CD4-positive, alpha-beta T cell treated with Interleukin-15 for 1 hour (primary cell): ENCODE measurements at regions not wholly inside any gene's neighbourhood (a gene's known extent, or its start where the extent isn't known, plus 50 kb on each side); places are given as distances from the start of the nearest gene placed in this dataset.
A peak's percentile ranks its signal among the peaks of the same experiment; 100 is the strongest.
"Not testable (repeated sequence)": the region's sequence is repeated elsewhere in the genome, so short reads cannot be mapped to it uniquely, and the experiment has no call there.

Experiments used
- DNase-seq: peaks from one replicate; pipeline ENCODE4 v3.0.0-alpha.2; 2020

GRCh38 chr3:194189243-194189791, 53.4 kb downstream of the HES1 start:
- DNase-seq = no peak

GRCh38 chr3:194191850-194192249, 55.9 kb downstream of the HES1 start:
- DNase-seq = not testable (repeated sequence)

GRCh38 chr3:194194051-194194756, 58.3 kb downstream of the HES1 start:
- DNase-seq = peak; percentile 21

DNA sequence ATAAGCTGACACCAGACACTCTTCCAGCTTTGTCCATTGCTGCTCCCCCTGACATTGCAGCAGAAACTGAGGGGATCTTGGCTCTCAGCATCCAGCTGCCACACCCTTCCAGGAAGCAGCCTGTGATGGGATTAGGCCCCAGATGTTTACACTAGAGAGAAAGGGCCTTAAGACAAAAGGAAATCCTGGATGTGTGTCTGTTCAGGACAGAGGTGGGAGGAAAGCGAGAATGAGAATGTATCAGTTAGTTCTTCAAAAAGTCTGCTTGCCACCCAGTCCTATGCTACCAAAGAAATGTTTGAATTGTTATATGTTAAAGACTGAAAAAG, 58.8 kb downstream of the HES1 start:
- no peak for DNase-seq

- DNase-seq = no peak
Observed at GRCh38 chr3:194195611-194196010, 59.7 kb downstream of the HES1 start.

- no peak for DNase-seq
Observed at GRCh38 chr3:194196876-194197275, 60.9 kb downstream of the HES1 start.

DNA sequence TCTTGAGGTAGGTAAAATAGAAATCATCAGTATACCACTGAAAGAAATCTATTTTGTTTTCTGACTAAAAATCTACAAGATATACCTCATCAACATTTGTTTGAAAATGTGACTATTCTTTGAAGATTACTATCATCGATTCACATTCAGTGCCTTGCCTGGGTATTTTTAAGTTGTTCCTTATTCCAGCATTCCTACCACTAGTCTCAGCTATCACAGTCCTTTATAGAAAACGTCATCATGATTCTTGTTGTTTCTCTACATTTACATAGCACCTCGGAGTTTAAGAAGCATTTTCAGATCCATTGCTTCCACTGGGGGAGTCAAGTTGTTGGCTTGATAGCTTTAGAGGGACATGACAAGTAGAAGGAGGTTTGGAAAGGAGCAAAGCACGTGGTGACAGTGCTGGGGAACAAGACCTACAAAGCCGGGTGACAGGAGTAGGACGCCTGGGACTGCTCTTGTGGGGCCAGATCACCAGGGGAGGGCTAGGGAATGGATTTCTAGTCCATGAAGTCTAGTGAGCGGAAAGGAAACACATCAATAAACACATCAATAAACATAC, 61.5 kb downstream of the HES1 start:
- DNase-seq = no peak

DNA sequence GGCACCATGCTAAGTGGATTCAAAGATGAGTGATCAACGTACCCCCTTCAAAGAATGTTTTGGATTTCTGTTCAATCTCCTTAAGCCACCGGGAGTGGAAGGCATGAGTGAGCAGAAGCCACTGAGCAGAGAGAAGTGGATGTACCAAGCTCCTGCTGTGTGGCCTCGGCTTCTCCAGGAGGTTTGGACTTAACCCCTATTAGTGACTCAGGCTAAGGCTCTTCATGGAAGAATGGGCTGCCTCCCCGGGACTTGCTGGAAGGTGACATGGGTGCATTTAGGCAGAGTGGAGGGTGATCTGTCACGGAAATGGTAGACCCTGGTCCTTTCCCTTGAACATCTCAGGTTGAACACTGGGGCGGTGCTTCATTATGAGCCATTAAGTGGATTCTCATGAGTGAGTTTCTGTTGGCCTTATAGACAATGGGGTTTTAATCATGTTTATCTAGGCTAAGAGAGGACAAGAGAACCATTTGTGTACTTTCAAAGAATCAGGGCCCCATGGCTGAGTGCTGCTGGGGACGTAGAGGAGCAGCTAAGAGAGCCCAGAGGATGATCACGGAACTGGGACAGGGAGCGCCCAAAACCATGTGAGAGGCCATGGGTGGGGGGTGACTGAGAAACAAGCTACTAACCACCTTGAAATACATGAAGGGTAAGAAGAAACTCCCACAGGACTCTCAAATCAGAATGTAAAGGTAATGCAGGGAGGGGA, 62.2 kb downstream of the HES1 start:
- no peak for DNase-seq

GRCh38 chr3:194198938-194199337, 63.0 kb downstream of the HES1 start:
- no peak for DNase-seq

DNA sequence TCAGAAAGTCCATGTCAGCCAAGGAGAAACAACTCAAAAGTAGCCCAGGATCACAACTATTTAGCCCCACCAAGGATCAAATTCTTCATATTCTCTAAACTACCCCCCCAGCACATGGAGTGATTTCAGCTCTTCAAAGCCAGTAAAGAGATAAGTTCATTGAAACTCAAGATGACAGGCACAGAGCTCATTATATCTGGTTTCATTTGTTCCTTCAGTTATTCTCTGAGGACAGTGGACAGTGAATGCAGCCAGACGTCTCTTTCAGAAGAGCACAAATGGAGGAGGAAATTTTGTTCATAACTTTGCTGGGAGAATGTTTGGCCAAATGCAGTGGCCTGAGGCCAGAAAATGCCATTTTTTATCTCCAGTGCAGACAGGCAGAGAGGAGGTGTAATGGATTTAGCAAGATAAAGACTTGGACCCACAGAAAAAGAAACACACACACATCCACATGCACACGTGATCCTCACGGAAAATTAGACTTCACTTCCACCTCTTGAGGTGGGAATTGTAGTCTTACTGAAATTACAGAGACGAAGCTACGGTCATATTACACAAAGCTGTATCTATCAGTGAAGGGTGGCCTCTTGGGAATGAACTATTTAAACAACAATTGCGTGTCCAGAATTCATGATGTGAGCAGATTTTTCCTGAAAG, 64.6 kb downstream of the HES1 start:
- DNase-seq = no peak

GRCh38 chr3:194201953-194202666, 66.2 kb downstream of the HES1 start:
- DNase-seq = no peak

DNA sequence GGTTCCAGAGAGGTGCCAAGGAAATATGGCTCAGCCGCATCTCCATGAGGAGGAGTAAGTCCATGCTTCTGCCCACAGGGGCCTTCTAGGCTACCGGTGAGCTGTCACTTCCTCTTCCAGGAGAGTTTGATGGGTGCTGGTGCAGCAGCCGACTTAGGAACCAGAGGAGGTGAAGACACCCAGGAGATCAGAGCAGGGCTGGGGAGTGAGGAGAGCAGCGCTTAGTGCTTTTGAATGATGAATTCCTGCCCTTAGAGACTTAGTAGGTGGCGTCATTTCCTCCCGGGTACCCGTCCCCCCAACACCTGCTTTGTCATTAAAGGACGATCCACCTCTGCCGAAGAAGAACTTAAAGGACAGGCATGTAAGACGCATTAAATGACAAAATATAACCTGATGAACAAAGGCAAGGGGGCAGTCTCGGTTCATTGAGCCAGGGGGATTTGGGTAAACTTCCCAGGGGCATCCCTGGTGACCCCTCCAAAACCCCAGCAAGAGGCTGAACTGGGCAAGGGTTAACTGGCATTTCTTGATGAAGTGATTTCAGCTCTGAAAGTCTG, 67.6 kb downstream of the HES1 start:
- DNase-seq = peak; percentile 31

DNA sequence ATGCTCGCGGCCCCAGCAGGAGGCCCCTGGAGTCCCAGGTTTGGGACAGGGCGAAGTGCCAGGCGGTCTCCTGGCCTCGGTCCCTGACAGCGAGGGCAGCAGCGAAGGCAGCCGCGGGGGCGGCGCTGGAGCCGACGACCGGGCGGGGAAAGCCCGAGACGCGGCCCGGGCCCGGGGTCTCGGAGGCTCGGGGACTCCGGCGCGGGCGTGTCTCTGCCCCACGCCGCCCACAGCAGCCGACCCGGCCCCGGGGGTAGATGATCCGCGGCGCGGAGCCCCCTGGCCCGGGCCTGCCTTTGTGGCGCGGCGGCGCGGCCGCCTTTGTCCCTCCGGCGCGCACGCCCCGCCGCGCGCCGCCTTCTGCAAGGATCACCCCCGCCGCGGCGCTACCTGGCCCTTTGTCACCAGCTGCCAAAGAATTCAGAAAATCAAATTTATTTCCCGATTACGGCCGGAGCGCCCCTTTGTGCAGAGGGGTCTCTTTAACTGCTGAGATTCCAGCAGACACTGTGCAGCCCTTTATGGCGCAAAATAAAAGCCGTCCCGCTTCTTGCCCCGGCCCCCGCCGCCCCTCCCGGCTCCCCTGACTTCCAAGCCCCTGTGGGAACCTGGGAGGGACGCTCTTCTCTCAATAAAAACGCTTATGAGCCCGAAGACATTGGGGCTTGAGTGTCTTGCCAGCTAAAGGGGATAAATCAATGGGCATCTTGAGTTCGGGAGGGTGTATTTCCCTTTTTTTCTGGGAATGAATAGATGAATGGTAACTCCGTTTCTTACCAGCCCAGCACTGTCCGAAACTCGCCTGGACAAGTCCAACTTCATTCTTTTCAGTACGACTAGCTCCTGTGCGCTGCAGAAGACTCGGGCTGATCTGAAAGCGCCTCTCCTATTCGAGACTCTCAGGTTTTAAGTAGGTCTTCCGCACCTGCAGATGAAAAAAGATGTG, 68.4 kb downstream of the HES1 start:
- no peak for DNase-seq

DNA sequence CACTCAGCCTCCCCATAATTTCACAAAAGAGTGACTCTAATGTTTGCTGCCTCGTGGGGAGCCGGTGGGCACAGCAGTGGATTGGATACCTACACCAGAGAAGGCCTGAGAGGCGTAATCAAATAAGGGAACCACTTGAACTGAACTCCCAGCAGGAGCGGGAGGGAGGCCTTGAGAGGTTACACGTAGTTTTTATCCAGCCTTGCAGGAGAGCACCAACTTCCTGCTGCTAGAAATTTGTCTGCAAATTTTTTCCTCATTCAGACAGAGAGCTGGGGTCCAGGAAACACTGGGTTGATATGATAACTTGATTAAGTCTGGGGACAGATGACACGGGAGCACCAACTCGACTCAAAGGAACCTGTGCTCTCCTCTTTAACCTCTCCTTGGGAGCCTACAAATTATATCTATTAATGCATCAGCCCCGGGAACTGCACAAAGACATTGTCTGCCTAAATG, 69.8 kb downstream of the HES1 start:
- peak; percentile 18 for DNase-seq

DNA sequence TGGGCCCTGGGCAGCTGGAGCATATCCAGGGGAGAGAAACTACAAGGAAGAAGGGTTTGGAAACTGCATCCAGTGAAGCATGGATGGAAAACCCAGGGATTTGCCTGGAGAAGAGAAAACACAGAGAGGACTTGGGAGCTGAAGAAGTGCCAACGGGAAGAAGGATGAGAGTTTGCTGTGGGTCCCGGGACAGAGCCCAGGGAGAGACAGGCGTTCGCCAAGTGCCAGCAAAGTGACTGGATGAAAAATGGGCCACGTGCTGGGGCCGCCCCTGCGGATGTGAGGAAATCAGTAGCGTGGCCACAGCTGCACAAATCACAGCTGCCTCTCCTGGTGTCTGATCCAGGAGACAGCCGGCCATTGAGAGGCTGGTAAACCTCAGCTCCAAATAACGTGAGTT, 70.4 kb downstream of the HES1 start:
- no peak for DNase-seq

GRCh38 chr3:194208709-194209108, 72.8 kb downstream of the HES1 start:
- no peak for DNase-seq

DNA sequence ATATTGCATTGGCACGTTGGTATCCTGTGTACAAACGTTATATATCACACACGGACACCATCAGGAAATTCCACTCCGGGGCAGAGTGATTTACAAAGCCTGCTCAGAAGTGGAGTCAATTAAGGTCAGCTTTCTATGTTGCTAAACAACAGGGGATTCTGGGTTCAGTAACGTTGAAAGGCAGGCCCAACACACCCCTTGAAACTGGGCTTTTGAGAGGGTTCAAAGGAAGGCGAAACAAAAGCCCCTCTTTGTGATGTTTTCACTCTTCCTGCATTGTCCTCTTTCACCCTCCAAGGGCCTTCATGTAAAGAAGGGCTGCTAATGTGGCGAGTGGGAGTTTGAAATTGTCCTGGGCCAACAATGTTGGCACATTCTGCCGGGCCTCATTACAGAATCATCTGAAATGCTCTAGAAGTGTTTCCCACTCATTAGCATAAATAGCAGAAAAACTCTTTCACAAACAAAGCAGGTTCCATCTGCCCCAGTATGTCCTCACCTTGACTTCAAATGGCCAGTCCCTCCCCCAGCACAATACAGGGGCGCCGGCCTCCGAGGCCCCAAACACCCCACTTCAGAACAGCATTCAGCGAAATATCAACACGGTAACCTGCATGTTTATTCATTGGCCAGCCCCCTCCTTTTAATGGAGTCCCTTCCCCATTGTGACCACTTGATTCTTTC, 76.4 kb downstream of the HES1 start:
- DNase-seq = no peak

GRCh38 chr3:194212845-194213331, 76.9 kb downstream of the HES1 start:
- DNase-seq = no peak

GRCh38 chr3:194215392-194215791, 79.4 kb downstream of the HES1 start:
- no peak for DNase-seq

- no peak for DNase-seq
Observed at GRCh38 chr3:194218646-194219453, 82.9 kb downstream of the HES1 start.
